HFF-Myc (cell line): ENCODE measurements at regions not wholly inside any gene's neighbourhood (a gene's known extent, or its start where the extent isn't known, plus 50 kb on each side); places are given as distances from the start of the nearest gene placed in this dataset.

Experiments
- DNase-seq: peaks from one replicate; pipeline ENCODE4 v3.0.0-alpha.2; 2011; ENCODE audit warnings: low read depth; ENCODE audit errors: extremely low read depth
- H3K4me3 ChIP-seq: replicated peaks from 2 replicates; pipeline ENCODE4 v1.5.1; 2011; ENCODE audit warnings: low read depth, mild to moderate bottlenecking, control low read depth, low read length
- CTCF ChIP-seq: IDR thresholded peaks from 2 replicates; pipeline ENCODE4 v1.5.1; 2012; ENCODE audit warnings: mild to moderate bottlenecking, low read depth, low read length, control low read depth; ENCODE audit errors: missing control alignments

- DNase-seq, result no peak
- no peak overlapping the region for H3K4me3 ChIP-seq
- TF ChIP-seq CTCF, result no peak
These were observed 581.0 kb upstream of the RGS18 start for GRCh38 chr1:191577213-191577612.

GRCh38 chr1:191578281-191578680 is 580.0 kb upstream of the RGS18 start:
- no peak for TF ChIP-seq CTCF
- no peak for DNase-seq
- H3K4me3 ChIP-seq, result no peak overlapping the region

GRCh38 chr1:191579019-191579418 is 579.2 kb upstream of the RGS18 start:
- DNase-seq, result no peak
- H3K4me3 ChIP-seq, result no peak overlapping the region
- TF ChIP-seq CTCF, result no peak

- H3K4me3 ChIP-seq, result no peak overlapping the region
- no peak for DNase-seq
- no peak for TF ChIP-seq CTCF
These were observed 576.1 kb upstream of the RGS18 start for GRCh38 chr1:191582169-191582568.

GRCh38 chr1:191585095-191585494 is 573.2 kb upstream of the RGS18 start:
- no peak for DNase-seq
- H3K4me3 ChIP-seq, result no peak overlapping the region
- no peak for TF ChIP-seq CTCF

GRCh38 chr1:191588905-191589304 is 569.4 kb upstream of the RGS18 start:
- no peak for TF ChIP-seq CTCF
- no peak overlapping the region for H3K4me3 ChIP-seq
- no peak for DNase-seq

- no peak for TF ChIP-seq CTCF
- DNase-seq, result no peak
- no peak overlapping the region for H3K4me3 ChIP-seq
These were observed 568.7 kb upstream of the RGS18 start for GRCh38 chr1:191589536-191589935.
